ENCODE measurements at regions not wholly inside any gene's neighbourhood (a gene's known extent, or its start where the extent isn't known, plus 50 kb on each side); places are given as distances from the start of the nearest gene placed in this dataset.
"Not testable (repeated sequence)": the region's sequence is repeated elsewhere in the genome, so short reads cannot be mapped to it uniquely, and the experiment has no call there.

DNA sequence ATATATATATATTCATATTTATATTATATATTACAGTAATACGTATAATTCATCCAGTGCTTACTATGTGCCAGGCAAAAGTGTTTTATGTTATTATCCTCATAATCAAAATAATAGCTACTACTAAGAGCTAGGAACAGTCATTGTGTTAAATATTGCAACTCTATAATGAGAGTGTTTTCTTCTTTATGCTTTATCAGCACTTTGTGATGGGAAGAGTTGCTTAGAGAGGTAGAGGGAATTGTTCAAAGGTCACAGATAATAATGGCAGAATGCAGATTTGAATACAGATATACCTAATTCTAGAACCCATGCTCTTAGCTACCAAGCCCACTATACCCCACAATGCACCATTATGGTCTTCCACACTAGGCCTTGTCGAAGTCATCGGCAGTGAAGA is 318.8 kb upstream of the PPARGC1A start:
- Histone ChIP-seq H3K4me1 (ENCODE audit: insufficient read depth, low read length, severe bottlenecking) (no peaks in the 10 kb centered on the region), H3K4me3 (ENCODE audit: low read depth, low read length, poor library complexity, severe bottlenecking) (no peak overlapping the region), H3K36me3 (ENCODE audit: insufficient read depth, low read length) (no peaks in the 10 kb centered on the region), H3K9me2 (ENCODE audit: low read depth, low read length) (no peaks in the 10 kb centered on the region), H3K79me2 (ENCODE audit: insufficient read depth, low read length) (no peaks in the 10 kb centered on the region), H3K9me3 (ENCODE audit: low read length) (no peaks in the 10 kb centered on the region), H4K20me1 (ENCODE audit: insufficient read depth, low read length) (no peaks in the 10 kb centered on the region), H2AFZ (ENCODE audit: low read length) (no peak overlapping the region), H3K27ac (ENCODE audit: low read depth, low read length, poor library complexity, severe bottlenecking) (no peak overlapping the region), H3F3A (ENCODE audit: insufficient read depth, low read length) (no peaks in the 10 kb centered on the region), H3K27me3 (ENCODE audit: insufficient read depth, low read length) (no peaks in the 10 kb centered on the region), H3K4me2 (ENCODE audit: low read length) (no peak overlapping the region), H3K9ac (ENCODE audit: low read length) (no peak overlapping the region)
- TF ChIP-seq, protein P1, sequence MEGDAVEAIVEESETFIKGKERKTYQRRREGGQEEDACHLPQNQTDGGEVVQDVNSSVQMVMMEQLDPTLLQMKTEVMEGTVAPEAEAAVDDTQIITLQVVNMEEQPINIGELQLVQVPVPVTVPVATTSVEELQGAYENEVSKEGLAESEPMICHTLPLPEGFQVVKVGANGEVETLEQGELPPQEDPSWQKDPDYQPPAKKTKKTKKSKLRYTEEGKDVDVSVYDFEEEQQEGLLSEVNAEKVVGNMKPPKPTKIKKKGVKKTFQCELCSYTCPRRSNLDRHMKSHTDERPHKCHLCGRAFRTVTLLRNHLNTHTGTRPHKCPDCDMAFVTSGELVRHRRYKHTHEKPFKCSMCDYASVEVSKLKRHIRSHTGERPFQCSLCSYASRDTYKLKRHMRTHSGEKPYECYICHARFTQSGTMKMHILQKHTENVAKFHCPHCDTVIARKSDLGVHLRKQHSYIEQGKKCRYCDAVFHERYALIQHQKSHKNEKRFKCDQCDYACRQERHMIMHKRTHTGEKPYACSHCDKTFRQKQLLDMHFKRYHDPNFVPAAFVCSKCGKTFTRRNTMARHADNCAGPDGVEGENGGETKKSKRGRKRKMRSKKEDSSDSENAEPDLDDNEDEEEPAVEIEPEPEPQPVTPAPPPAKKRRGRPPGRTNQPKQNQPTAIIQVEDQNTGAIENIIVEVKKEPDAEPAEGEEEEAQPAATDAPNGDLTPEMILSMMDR (IDR thresholded peaks at IDR 0.05; ENCODE audit: low read length): no peak
- TF ChIP-seq EZH2 (IDR thresholded peaks at IDR 0.05; ENCODE audit: borderline replicate concordance, low read length): no peak

DNA sequence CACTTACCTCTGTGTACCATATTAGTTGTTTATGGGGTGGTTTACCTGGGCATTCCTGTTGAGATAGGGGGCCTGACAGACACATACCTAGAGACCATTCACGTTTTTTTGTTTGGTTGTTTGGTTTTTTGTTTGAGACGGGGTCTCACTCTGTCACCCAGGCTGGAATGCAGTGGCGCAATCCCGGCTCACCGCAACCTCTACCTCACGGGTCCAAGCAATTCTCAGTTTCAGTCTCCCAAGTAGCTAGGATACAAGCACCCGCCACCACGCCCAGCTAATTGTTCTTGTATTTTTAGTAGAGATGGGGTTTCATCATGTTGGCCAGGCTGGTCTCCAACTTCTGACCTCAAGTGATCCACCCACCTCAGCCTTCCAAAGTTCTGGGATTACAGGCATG is 314.9 kb upstream of the PPARGC1A start:
- not testable (repeated sequence) for H2AFZ ChIP-seq (ENCODE audit: low read length); H3K27ac ChIP-seq (ENCODE audit: low read depth, low read length, poor library complexity, severe bottlenecking); H3K4me1 ChIP-seq (ENCODE audit: insufficient read depth, low read length, severe bottlenecking); H3K79me2 ChIP-seq (ENCODE audit: insufficient read depth, low read length); H4K20me1 ChIP-seq (ENCODE audit: insufficient read depth, low read length); H3K9ac ChIP-seq (ENCODE audit: low read length); H3K4me3 ChIP-seq (ENCODE audit: low read depth, low read length, poor library complexity, severe bottlenecking); H3K36me3 ChIP-seq (ENCODE audit: insufficient read depth, low read length); H3K9me2 ChIP-seq (ENCODE audit: low read depth, low read length); H3F3A ChIP-seq (ENCODE audit: insufficient read depth, low read length); H3K27me3 ChIP-seq (ENCODE audit: insufficient read depth, low read length); H3K9me3 ChIP-seq (ENCODE audit: low read length); H3K4me2 ChIP-seq (ENCODE audit: low read length)

DNA sequence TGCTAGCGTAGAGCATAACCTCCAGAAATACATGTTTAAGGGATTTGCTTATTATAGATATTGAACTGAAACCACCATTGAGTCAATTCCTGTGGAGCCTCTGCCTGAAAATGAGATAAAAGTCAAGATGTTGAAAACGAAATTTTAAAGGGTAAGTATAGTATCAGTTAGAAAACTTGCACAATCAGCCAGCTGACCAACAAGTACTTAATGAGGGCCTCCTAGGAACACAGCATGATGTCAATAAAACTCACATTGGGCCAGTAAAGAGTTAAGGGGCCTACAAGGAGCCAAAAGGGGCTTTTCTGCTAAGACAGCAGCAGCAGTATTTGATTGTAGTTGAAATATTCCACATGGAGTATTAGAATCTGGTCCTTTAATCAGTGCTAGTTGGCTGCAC is 314.1 kb upstream of the PPARGC1A start:
- H3K9me3 ChIP-seq (ENCODE audit: low read length): no peaks in the 10 kb centered on the region
- no peaks in the 10 kb centered on the region for H3K79me2 ChIP-seq (ENCODE audit: insufficient read depth, low read length)
- no peak overlapping the region for H3K27ac ChIP-seq (ENCODE audit: low read depth, low read length, poor library complexity, severe bottlenecking)
- no peaks in the 10 kb centered on the region for H4K20me1 ChIP-seq (ENCODE audit: insufficient read depth, low read length)
- no peak overlapping the region for H3K9ac ChIP-seq (ENCODE audit: low read length)
- no peaks in the 10 kb centered on the region for H3K9me2 ChIP-seq (ENCODE audit: low read depth, low read length)
- no peaks in the 10 kb centered on the region for H3K27me3 ChIP-seq (ENCODE audit: insufficient read depth, low read length)
- no peaks in the 10 kb centered on the region for H3K36me3 ChIP-seq (ENCODE audit: insufficient read depth, low read length)
- TF ChIP-seq, protein P1 (IDR thresholded peaks at IDR 0.05; ENCODE audit: low read length): no peak
- TF ChIP-seq EZH2 (IDR thresholded peaks at IDR 0.05; ENCODE audit: borderline replicate concordance, low read length): no peak
- no peak overlapping the region for H3K4me3 ChIP-seq (ENCODE audit: low read depth, low read length, poor library complexity, severe bottlenecking)
- H3K4me2 ChIP-seq (ENCODE audit: low read length): no peak overlapping the region
- no peaks in the 10 kb centered on the region for H3F3A ChIP-seq (ENCODE audit: insufficient read depth, low read length)
- no peak overlapping the region for H2AFZ ChIP-seq (ENCODE audit: low read length)
- H3K4me1 ChIP-seq (ENCODE audit: insufficient read depth, low read length, severe bottlenecking): no peaks in the 10 kb centered on the region

DNA sequence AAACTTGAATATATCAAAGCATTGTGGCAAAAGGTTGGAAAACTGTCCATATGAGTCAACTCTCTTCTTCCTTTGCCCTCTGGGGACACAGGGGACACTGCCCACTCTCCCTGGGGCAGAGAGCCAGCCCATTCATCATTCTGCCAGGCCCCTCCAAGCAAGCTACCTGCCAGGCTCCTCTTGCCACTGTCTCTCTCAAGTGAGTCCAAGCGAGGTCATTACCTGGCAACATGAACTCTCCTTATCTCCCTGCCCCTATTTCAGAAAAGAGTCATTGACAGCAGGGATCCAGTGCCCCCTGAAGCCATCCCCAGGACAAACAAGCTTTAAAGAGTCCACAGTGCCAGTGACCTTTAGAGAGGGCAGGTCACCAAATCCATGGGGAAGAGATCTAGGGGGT is 312.7 kb upstream of the PPARGC1A start:
- Histone ChIP-seq H3K27ac (ENCODE audit: low read depth, low read length, poor library complexity, severe bottlenecking) (no peak overlapping the region), H3K9me3 (ENCODE audit: low read length) (no peaks in the 10 kb centered on the region), H3K4me1 (ENCODE audit: insufficient read depth, low read length, severe bottlenecking) (no peaks in the 10 kb centered on the region), H2AFZ (ENCODE audit: low read length) (no peak overlapping the region), H3K36me3 (ENCODE audit: insufficient read depth, low read length) (no peaks in the 10 kb centered on the region), H3K9ac (ENCODE audit: low read length) (no peak overlapping the region), H3F3A (ENCODE audit: insufficient read depth, low read length) (no peaks in the 10 kb centered on the region), H3K4me3 (ENCODE audit: low read depth, low read length, poor library complexity, severe bottlenecking) (no peak overlapping the region), H3K9me2 (ENCODE audit: low read depth, low read length) (no peaks in the 10 kb centered on the region), H3K79me2 (ENCODE audit: insufficient read depth, low read length) (no peaks in the 10 kb centered on the region), H3K4me2 (ENCODE audit: low read length) (no peak overlapping the region), H4K20me1 (ENCODE audit: insufficient read depth, low read length) (no peaks in the 10 kb centered on the region), H3K27me3 (ENCODE audit: insufficient read depth, low read length) (no peaks in the 10 kb centered on the region)
- TF ChIP-seq, protein P1 (IDR thresholded peaks at IDR 0.05; ENCODE audit: low read length): no peak
- TF ChIP-seq EZH2 (IDR thresholded peaks at IDR 0.05; ENCODE audit: borderline replicate concordance, low read length): no peak

Measured in OCI-LY1 (cell line).